Motor neuron (in vitro differentiated cells): ENCODE measurements at regions not wholly inside any gene's neighbourhood (a gene's known extent, or its start where the extent isn't known, plus 50 kb on each side); places are given as distances from the start of the nearest gene placed in this dataset.

ENCODE experiments used
- ATAC-seq, 8 experiments: fragments of 200-7000 bp; cut with Tn5 transposase; replicated peaks in 6 of 8; 2 replicates each; pipeline ENCODE4 v1.8.0; 2021; ENCODE audit warnings: mild to moderate bottlenecking in 8 of 8, moderate library complexity in 8 of 8
- H3K27ac ChIP-seq, 2 donors: fragments of 250-450 bp; sonication (Bioruptor Pico); 2 replicates each; pipeline ENCODE4 v1.9.0; 2021; ENCODE audit warnings: antibody characterized with exemption in 2 of 2, mild to moderate bottlenecking in 2 of 2, moderate library complexity in 1 of 2
- H3K4me1 ChIP-seq, 2 donors: fragments of 250-450 bp; sonication (Bioruptor Pico); replicated peaks in 1 of 2; 2 replicates each; pipeline ENCODE4 v1.6.1; 2021; ENCODE audit warnings: antibody characterized with exemption in 2 of 2, mild to moderate bottlenecking in 2 of 2, moderate library complexity in 1 of 2
- H3K4me3 ChIP-seq, 5 donors: fragments of 250-450 bp; sonication (Bioruptor Pico); 2 replicates each; pipeline ENCODE4 v1.9.0; 2021; ENCODE audit warnings: antibody characterized with exemption in 5 of 5, mild to moderate bottlenecking in 5 of 5, moderate library complexity in 4 of 5
- WGBS, 10 experiments: fragments of 450-650 bp; shearing (Covaris generic); methylation state at CpG; one replicate each; pipeline ENCODE4 v1.0.0; 2022; 5-methylcytosine and 5-hydroxymethylcytosine counted together
- in situ Hi-C, 9 experiments: fragments of 400-800 bp; cut with MboI; loops; one replicate each; pipeline ENCODE4 v1.15.0; 2021; ENCODE audit warnings: low sequenced_read_pairs in 9 of 9, low pct_unique_long_range_greater_than_20kb in 2 of 9; ENCODE audit not compliant: unreplicated experiment in 9 of 9

DNA sequence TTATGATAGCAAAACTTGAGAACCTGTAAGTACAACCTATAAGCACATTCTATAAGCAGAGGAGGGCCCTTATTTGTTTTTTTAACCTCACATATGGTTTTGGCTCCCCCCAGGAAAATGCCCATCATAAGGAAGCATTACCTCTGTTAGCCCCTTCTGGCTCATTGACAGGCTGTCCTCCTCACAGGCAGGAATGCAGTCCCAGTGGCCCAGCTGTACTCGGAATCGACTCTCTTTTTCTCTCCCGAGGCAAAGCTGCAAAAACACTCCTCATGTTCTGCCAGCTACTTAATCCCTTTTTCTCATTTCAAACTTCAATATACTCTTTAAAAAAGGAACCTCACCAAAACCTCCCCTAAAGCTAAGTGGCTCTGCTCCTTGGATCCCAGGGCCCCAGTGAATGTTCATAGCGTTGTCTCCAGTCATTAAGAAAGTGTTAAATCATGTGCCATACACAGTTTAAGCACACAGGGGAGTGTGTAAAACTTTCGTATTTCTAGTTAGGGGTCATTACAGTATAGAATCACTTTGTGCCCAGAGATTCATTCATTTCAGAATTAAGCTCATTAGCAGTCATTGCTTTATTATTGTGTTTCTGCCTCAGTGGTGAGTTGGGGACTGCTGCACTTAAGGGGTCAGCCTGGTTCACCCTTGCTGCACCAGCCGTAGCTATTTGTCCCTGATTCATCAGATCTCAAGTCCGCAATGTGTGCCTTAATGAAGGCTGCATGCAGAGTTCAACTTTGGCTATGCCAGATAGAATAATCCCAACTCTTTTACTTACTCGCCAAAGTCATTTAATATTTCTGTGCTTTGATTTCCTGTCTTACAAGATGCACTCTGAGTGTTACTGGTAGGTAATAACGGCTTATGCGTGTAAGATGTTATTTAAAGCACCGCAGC is 57.6 kb downstream of the JRKL start:
- no peak for ATAC-seq
- in situ Hi-C loops, result no loop called here
- Histone ChIP-seq H3K4me1 (no peaks in the 10 kb centered on the region), H3K27ac (no peak overlapping the region), H3K4me3 (no peak overlapping the region)
- 41 to 92% (median 77%) methylated on average over 2 to 11 of the region's 11 CpGs; no CpG with 5 or more reads in 1 of the 10 experiments for WGBS, 10 experiments

DNA sequence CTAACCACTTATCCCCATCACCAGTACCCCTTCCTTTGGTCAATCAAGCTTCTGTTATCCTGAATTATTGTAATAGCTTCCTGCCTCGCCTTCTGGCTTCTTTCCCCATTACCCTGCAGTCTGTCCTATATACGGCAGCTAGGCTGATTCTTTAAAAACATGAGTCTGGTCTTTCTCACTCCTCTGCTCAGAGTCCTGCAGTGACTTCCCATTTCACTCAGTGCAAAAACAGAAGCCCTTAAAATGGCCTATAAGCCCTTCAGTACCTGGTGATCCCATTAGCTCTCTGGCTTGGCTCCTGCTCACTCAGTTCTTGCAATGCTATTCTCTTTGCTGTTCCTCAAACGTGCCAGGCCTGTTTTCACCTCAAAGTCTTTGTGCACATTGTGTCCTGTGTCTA is 58.4 kb downstream of the JRKL start:
- ATAC-seq, result no peak
- WGBS, 10 experiments, result 0 to 100% (median 49%) methylated on average over 1 to 3 of the region's 3 CpGs; no CpG with 5 or more reads in 1 of the 10 experiments
- H3K4me1 ChIP-seq, result no peaks in the 10 kb centered on the region
- in situ Hi-C loops, result no loop called here
- no peak overlapping the region for H3K4me3 ChIP-seq
- H3K27ac ChIP-seq, result no peak overlapping the region

DNA sequence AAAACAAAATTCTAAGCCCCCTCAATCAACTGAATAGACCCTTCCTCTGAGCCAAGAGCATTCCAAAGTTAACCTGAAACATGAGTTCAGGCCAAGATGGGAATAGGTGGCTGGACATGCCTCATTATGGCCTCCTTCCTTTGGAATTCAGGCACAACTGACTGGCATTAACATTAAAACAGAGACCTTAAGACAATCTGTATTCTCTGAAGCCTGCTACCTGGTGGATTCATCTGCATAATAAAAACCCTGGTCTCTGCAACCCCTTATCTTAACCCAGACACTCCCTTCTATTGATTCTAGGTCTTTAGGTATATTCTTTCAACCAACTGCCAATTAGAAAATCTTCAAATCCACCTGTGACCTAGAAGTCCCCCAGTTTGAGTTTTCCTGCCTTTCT is 66.3 kb downstream of the JRKL start:
- no peak overlapping the region for H3K4me3 ChIP-seq
- in situ Hi-C loops, result loop anchor here in 1 of 9 experiments (25.0 kb wide), 1 partner anchor 681 kb away; no protein-coding TSS in a partner anchor
- ATAC-seq, result no peak
- H3K4me1 ChIP-seq, result no peaks in the 10 kb centered on the region
- no peak overlapping the region for H3K27ac ChIP-seq

DNA sequence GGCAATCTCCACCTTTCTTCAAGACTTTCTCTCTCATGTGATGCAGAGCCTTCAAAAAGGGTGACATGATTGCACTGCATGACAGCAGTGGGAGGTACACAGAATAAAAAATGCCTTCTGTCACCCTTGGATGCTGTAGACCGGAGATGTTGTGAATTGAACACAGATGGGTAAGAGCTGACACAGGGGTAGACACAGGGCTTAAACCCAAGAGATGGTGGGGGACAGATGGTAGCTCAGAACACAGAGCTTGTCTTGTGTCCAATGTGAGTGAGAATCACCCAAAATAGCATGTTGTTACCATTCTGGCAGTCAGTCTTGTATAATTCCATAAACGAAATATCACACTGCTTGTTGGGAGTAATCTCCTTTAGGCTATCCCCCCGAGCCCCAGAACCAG is 69.9 kb downstream of the JRKL start:
- 0 to 63% (median 31%) methylated on average over 1 to 3 of the region's 3 CpGs; no CpG with 5 or more reads in 4 of the 10 experiments for WGBS, 10 experiments
- Histone ChIP-seq H3K4me3 (no peak overlapping the region), H3K4me1 (no peaks in the 10 kb centered on the region), H3K27ac (no peak overlapping the region)
- in situ Hi-C loops, result loop anchor here in 1 of 9 experiments (25.0 kb wide), 1 partner anchor 678 kb away; no protein-coding TSS in a partner anchor
- no peak for ATAC-seq

DNA sequence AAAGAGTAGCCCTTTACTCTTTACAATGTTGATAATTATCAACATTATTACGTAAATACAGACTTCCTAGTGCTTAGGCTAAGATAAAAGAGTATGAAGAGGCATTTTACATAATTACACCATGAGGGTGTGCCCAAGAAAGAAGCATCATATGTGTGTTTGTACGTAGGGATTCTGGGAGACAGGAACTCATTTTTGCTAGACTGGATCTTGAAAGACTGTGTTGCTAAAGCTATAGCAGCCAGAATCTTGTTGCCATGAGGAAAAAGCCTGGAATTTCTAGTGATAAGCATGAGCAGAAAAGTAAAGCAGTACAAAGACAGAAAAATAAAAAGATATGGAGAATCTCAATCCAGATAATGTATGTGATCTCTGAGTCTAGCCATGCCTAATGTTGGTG is 72.1 kb downstream of the JRKL start:
- H3K4me1 ChIP-seq, result peaks cover 0 to 3% of the 10 kb centered on the region in 2 donors
- peak in 2 of 8 experiments; percentile 42 to 52 for ATAC-seq
- no peak overlapping the region for H3K27ac ChIP-seq
- no peak overlapping the region for H3K4me3 ChIP-seq
- 0 to 100% (median 68%) methylated on average over 1 to 2 of the region's 2 CpGs for WGBS, 10 experiments
- in situ Hi-C loops, result loop anchor here in 1 of 9 experiments (25.0 kb wide), 1 partner anchor 675 kb away; no protein-coding TSS in a partner anchor

DNA sequence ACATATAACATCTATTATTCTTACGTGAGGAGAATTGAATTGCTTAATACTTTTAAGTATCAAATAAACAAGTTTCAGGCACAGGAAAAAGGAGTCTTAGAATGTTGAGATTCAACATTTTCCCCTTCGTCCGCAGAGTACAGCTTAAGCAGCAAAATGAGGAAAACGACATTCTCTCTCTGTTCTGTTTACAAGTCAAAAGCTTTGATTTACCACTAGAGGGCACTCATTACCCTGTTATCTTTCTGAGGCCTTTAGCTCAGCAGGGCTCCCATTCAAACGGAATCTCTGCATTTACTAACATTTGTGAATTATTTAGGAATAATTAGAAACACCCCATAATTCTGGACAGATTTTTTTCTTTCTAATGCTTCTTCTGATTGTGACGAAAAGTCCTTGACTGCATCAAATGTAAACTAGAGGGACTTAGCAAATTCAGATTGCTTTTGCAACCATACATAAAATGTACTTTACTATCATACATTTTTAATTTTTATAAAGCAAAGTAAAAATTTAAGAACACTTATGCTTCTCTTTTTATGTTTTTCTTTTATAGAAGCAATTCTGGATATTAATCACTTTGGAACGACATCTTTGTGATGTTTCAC is 75.0 kb downstream of the JRKL start:
- H3K4me1 ChIP-seq, result peaks cover 0 to 3% of the 10 kb centered on the region in 2 donors
- 0 to 36% (median 19%) methylated on average over 4 to 7 of the region's 7 CpGs for WGBS, 10 experiments
- H3K4me3 ChIP-seq, result no peak overlapping the region
- H3K27ac ChIP-seq, result no peak overlapping the region
- peak; percentile 72 to 87 (median 80) for ATAC-seq
- in situ Hi-C loops, result loop anchor here in 1 of 9 experiments (25.0 kb wide), 1 partner anchor 672 kb away; no protein-coding TSS in a partner anchor

DNA sequence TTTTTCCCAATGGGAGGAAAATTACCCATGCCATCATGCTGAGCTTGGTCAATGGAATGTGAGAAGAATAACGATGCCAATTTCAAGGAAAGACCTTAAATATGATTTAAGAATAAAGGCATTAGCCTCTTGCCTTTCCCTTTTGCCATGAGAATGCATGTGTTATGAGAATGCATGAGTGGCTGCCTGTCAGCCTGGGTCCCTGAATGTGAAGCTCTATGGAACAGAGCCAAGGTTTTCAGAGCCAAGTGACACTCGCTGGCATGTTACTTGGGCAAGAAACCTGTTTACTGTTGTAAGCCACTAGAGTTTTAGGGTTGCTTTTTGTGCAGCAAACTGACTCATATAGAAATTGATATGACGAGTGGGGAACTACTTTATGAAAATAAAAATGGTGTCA is 75.7 kb downstream of the JRKL start:
- in situ Hi-C loops, result loop anchor here in 1 of 9 experiments (25.0 kb wide), 1 partner anchor 672 kb away; no protein-coding TSS in a partner anchor
- H3K4me1 ChIP-seq, result peaks cover 0 to 3% of the 10 kb centered on the region in 2 donors
- WGBS, 10 experiments, result 10 to 100% (median 67%) methylated on average over 1 to 3 of the region's 3 CpGs; no CpG with 5 or more reads in 1 of the 10 experiments
- no peak overlapping the region for H3K27ac ChIP-seq
- no peak overlapping the region for H3K4me3 ChIP-seq
- no peak for ATAC-seq

DNA sequence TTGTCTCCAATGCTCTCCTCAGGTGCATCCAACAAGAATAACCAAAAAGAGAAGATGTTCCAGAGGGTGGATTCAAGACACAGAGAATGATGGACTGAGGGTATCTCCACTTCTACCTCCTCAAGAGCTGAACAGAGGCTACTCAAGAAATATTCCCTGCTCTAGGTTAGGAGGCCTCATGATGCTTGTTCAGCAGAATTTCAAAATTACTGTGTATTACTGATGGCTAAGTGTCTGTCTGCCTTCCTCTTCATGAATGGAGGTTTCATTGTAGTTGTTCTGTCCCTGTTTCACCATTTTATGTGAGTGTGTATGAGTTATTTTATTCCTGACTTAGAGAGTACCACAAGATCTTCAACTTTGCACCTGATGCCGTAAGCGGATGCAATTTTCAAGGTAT is 76.8 kb downstream of the JRKL start:
- ATAC-seq, result no peak
- in situ Hi-C loops, result loop anchor here in 1 of 9 experiments (25.0 kb wide), 1 partner anchor 671 kb away; no protein-coding TSS in a partner anchor
- 89 to 100% (median 100%) methylated on average over 1 to 2 of the region's 2 CpGs; no CpG with 5 or more reads in 3 of the 10 experiments for WGBS, 10 experiments

DNA sequence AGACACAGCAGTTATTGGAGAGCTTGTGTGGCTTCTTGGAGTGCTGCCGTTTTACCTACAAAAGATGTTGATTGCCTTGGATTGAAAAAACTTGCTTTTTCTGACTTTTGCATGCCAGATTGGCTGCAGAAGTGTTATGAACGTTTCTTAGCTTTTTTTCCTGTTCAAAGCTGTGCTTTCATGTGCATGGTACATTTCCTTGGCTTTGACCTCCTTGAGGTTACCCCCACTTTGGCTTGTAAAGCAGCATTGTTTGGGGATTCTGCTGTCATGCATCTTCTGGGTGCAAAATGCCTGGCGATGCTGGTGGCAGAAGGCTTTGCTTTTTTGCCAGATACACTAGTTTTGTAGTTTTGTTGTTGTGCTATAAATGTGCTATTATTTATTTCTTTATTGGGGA is 80.0 kb downstream of the JRKL start:
- 0 to 78% (median 63%) methylated on average over 1 to 3 of the region's 3 CpGs; no CpG with 5 or more reads in 3 of the 10 experiments for WGBS, 10 experiments

More for the DNA sequence above, 76.8 kb downstream of the JRKL start:
- Histone ChIP-seq H3K27ac (no peak overlapping the region), H3K4me1 (peaks cover 0 to 3% of the 10 kb centered on the region in 2 donors), H3K4me3 (no peak overlapping the region)

DNA sequence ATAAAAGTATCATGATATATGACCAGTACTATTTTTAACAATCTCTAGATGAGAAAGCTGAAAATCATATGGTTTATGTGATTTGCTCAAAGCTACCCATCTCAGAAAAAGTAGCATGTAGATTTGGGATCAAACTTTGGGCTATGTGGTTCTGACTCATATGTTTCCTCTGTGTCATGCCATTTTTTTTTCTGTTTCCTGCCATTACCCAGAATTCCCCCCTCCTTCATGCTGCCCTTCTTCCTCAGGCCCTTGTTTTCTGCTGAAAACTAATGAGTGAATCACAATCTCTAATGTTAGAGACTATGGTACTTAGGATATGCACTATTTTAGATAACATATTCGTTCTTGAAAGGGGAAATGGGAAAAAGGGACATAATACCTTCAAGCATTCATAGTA is 80.7 kb downstream of the JRKL start:
- peak in 1 of 8 experiments; percentile 29 for ATAC-seq
- Histone ChIP-seq H3K4me3 (no peak overlapping the region), H3K27ac (no peak overlapping the region), H3K4me1 (no peaks in the 10 kb centered on the region)
- WGBS, 10 experiments, result 0 to 100% (median 56%) methylated on average over 1 of the region's 1 CpG; no CpG with 5 or more reads in 2 of the 10 experiments
- in situ Hi-C loops, result loop anchor here in 1 of 9 experiments (25.0 kb wide), 1 partner anchor 667 kb away; no protein-coding TSS in a partner anchor

More for the DNA sequence above, 80.0 kb downstream of the JRKL start:
- ATAC-seq, result no peak
- H3K27ac ChIP-seq, result no peak overlapping the region
- H3K4me1 ChIP-seq, result peaks cover 0 to 3% of the 10 kb centered on the region in 2 donors
- no peak overlapping the region for H3K4me3 ChIP-seq
- in situ Hi-C loops, result loop anchor here in 1 of 9 experiments (25.0 kb wide), 1 partner anchor 668 kb away; no protein-coding TSS in a partner anchor

DNA sequence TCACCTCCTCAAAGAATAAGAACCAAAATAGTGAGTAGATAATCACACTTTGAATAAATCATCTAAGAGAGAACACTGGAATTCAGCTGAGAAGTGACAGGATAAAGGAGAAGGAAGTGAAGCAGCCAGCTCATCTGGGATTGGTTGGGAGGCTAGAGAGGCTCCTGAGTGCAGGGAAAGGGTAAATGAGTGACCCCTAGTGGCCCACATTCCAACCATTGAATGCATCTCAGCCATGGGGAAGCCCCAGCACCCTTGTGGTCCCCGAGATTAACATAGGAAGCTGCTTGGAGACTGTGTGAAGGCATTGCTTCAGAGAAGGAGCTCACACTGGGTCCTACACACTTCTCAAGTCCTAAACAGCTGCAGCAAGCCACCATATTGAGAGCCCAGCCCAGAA is 82.3 kb downstream of the JRKL start:
- Histone ChIP-seq H3K4me1 (no peaks in the 10 kb centered on the region), H3K4me3 (no peak overlapping the region), H3K27ac (no peak overlapping the region)
- in situ Hi-C loops, result loop anchor here in 1 of 9 experiments (25.0 kb wide), 1 partner anchor 665 kb away; no protein-coding TSS in a partner anchor
- ATAC-seq, result no peak
- WGBS, 10 experiments, result 0 to 71% (median 60%) methylated on average over 1 of the region's 1 CpG; no CpG with 5 or more reads in 7 of the 10 experiments

DNA sequence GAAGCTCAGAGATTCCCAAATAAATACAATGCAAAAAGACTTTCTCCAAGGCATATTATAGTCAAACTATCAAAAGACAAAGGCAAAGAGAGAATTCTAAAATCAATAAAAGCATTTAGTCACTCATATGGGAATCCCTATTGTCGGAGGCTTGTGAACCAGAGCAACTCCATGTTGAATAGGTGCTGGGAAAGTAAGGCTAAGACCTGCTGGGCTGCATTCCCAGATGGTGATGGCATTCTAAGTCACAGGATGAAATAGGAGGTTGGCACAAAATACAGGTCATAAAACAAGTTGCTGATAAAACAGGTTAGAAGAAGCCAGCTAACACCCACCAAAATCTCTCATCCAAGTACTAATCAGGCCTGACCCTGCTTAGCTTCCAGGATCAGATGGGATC is 84.5 kb downstream of the JRKL start:
- H3K27ac ChIP-seq, result no peak overlapping the region
- in situ Hi-C loops, result loop anchor here in 1 of 9 experiments (25.0 kb wide), 1 partner anchor 663 kb away; no protein-coding TSS in a partner anchor
- H3K4me1 ChIP-seq, result no peaks in the 10 kb centered on the region
- 0 to 100% (median 54%) methylated on average over 1 of the region's 1 CpG; no CpG with 5 or more reads in 2 of the 10 experiments for WGBS, 10 experiments
- no peak overlapping the region for H3K4me3 ChIP-seq
- no peak for ATAC-seq

DNA sequence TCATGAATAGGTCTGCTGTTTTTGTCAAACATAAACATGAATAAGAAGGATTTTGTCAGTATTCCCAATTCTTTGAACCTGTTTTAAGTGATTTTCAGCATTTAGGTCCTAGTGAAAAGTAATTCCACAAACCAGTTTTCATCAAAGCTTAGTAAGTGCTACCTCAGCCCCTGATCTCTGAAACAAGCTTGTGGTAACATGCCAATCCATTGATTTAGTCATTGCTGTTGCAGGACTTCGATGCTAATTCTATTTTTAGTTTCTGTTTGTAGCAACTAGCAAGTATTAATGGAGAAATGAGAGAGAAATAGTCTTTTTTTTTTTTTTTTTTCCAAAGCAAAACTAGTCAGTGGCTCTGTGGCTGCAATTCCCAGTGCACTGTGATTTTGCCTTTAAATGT is 91.4 kb downstream of the JRKL start:
- peaks cover 14 to 19% of the 10 kb centered on the region in 2 donors for H3K4me1 ChIP-seq
- ATAC-seq, result peak in 1 of 8 experiments; percentile 16
- 0 to 73% (median 7%) methylated on average over 1 of the region's 1 CpG; no CpG with 5 or more reads in 3 of the 10 experiments for WGBS, 10 experiments
- in situ Hi-C loops, result no loop called here
- no peak overlapping the region for H3K27ac ChIP-seq
- no peak overlapping the region for H3K4me3 ChIP-seq
